ENCODE measurements at regions not wholly inside any gene's neighbourhood (a gene's known extent, or its start where the extent isn't known, plus 50 kb on each side); places are given as distances from the start of the nearest gene placed in this dataset.

- no peak for TF ChIP-seq EZH2 (IDR thresholded peaks at IDR 0.05; ENCODE audit: low read depth, unreplicated experiment)
- TF ChIP-seq CTCF (conservative IDR thresholded peaks at IDR 0.05; ENCODE audit: low read depth in 2 of 2), result no peak
- no peak for TF ChIP-seq ETS1 (IDR thresholded peaks at IDR 0.05)
Measured at GRCh38 chr4:13731019-13731418, 103.5 kb upstream of the BOD1L1 start.

Data from GM23338 (cell line).